H9 (cell line): ENCODE measurements at regions not wholly inside any gene's neighbourhood (a gene's known extent, or its start where the extent isn't known, plus 50 kb on each side); places are given as distances from the start of the nearest gene placed in this dataset.

Experiments used
- DNase-seq: peaks from one replicate; pipeline ENCODE4 v3.0.0-alpha.2; 2017
- H2AFZ ChIP-seq: one replicate; pipeline ENCODE4 v1.6.1; 2013; ENCODE audit warnings: mild to moderate bottlenecking, low read length, control low read depth, moderate library complexity
- H2AK5ac ChIP-seq: 2 replicates; pipeline ENCODE4 v1.6.1; 2013; ENCODE audit warnings: low read length, control low read depth, mixed read lengths; ENCODE audit not compliant: insufficient read length
- H2BK120ac ChIP-seq: one replicate; pipeline ENCODE4 v1.6.1; 2013; ENCODE audit warnings: low read depth, mild to moderate bottlenecking, low read length, control low read depth, inconsistent platforms; ENCODE audit not compliant: poor library complexity, severe bottlenecking
- H2BK12ac ChIP-seq: 2 replicates; pipeline ENCODE4 v1.6.1; 2013; ENCODE audit warnings: low read length, control low read depth, mixed read lengths, low read depth; ENCODE audit not compliant: insufficient read length
- H2BK15ac ChIP-seq: 2 replicates; pipeline ENCODE4 v1.6.1; 2013; ENCODE audit warnings: low read depth, low read length, control low read depth
- H2BK20ac ChIP-seq: one replicate; pipeline ENCODE4 v1.6.1; 2013; ENCODE audit warnings: low read depth, mild to moderate bottlenecking, low read length, control low read depth, inconsistent platforms; ENCODE audit not compliant: poor library complexity, severe bottlenecking
- H2BK5ac ChIP-seq: 2 replicates; pipeline ENCODE4 v1.6.1; 2013; ENCODE audit warnings: low read length, control low read depth, mixed read lengths; ENCODE audit not compliant: insufficient read length
- H3K14ac ChIP-seq: 2 replicates; pipeline ENCODE4 v1.6.1; 2013; ENCODE audit warnings: low read length, control low read depth; ENCODE audit not compliant: insufficient read depth
- H3K18ac ChIP-seq: 2 replicates; pipeline ENCODE4 v1.6.1; 2013; ENCODE audit warnings: low read depth, mild to moderate bottlenecking, mixed read lengths, low read length, control low read depth; ENCODE audit not compliant: insufficient read length
- H3K23ac ChIP-seq: 2 replicates; pipeline ENCODE4 v1.6.1; 2013; ENCODE audit warnings: low read length, control low read depth, mixed read lengths, low read depth; ENCODE audit not compliant: insufficient read length
- H3K23me2 ChIP-seq: 2 replicates; pipeline ENCODE4 v1.6.1; 2013; ENCODE audit warnings: low read depth, mild to moderate bottlenecking, mixed read lengths, low read length, control low read depth; ENCODE audit not compliant: insufficient read length, poor library complexity, severe bottlenecking
- H3K27ac ChIP-seq: 2 replicates; pipeline ENCODE4 v1.5.1; 2013; ENCODE audit warnings: low read length, control low read depth, mixed read lengths, low read depth; ENCODE audit not compliant: insufficient read length
- H3K27me3 ChIP-seq: 2 replicates; pipeline ENCODE4 v1.6.1; 2013; ENCODE audit warnings: low read length, control low read depth, inconsistent platforms; ENCODE audit not compliant: insufficient read depth
- H3K4ac ChIP-seq: 2 replicates; pipeline ENCODE4 v1.6.1; 2013; ENCODE audit warnings: low read depth, mild to moderate bottlenecking, control low read depth, inconsistent platforms, low read length, moderate library complexity
- H3K4me1 ChIP-seq: 2 replicates; pipeline ENCODE4 v1.6.1; 2013; ENCODE audit warnings: low read length, control low read depth, inconsistent platforms; ENCODE audit not compliant: insufficient read depth
- H3K4me2 ChIP-seq: 2 replicates; pipeline ENCODE4 v1.6.1; 2013; ENCODE audit warnings: low read length, control low read depth, mixed read lengths; ENCODE audit not compliant: insufficient read length, insufficient read depth
- H3K56ac ChIP-seq: 2 replicates; pipeline ENCODE4 v1.6.1; 2013; ENCODE audit warnings: low read depth, mild to moderate bottlenecking, mixed read lengths, low read length, control low read depth; ENCODE audit not compliant: insufficient read length
- H3K79me1 ChIP-seq: 2 replicates; pipeline ENCODE4 v1.6.1; 2013; ENCODE audit warnings: low read depth, mild to moderate bottlenecking, moderate library complexity, low read length, control low read depth, inconsistent platforms; ENCODE audit not compliant: insufficient read depth, poor library complexity, severe bottlenecking
- H3K79me2 ChIP-seq: 2 replicates; pipeline ENCODE4 v1.6.1; 2013; ENCODE audit warnings: low read length, control low read depth, inconsistent platforms; ENCODE audit not compliant: insufficient read depth
- H3K9ac ChIP-seq: 2 replicates; pipeline ENCODE4 v1.6.1; 2013; ENCODE audit warnings: low read length, control low read depth, mixed read lengths; ENCODE audit not compliant: insufficient read length; ENCODE audit errors: extremely low read depth
- H3K9me3 ChIP-seq: one replicate; pipeline ENCODE4 v1.6.1; 2013; ENCODE audit warnings: low read depth, low read length, inconsistent platforms; ENCODE audit not compliant: control insufficient read depth
- H3T11ph ChIP-seq: one replicate; pipeline ENCODE4 v1.6.1; 2013; ENCODE audit warnings: mild to moderate bottlenecking, low read length, control low read depth, inconsistent platforms
- H4K20me1 ChIP-seq: one replicate; pipeline ENCODE4 v1.6.1; 2013; ENCODE audit not compliant: control insufficient read depth, insufficient read length, insufficient read depth
- H4K5ac ChIP-seq: 2 replicates; pipeline ENCODE4 v1.6.1; 2013; ENCODE audit warnings: low read depth, mild to moderate bottlenecking, mixed read lengths, low read length, control low read depth; ENCODE audit not compliant: insufficient read length
- H4K8ac ChIP-seq: replicated peaks from 2 replicates; pipeline ENCODE4 v1.6.1; 2013; ENCODE audit warnings: low read length, control low read depth, mixed read lengths, low read depth; ENCODE audit not compliant: insufficient read length
- H4K91ac ChIP-seq: 2 replicates; pipeline ENCODE4 v1.6.1; 2013; ENCODE audit warnings: low read depth, mild to moderate bottlenecking, moderate library complexity, mixed read lengths, low read length, control low read depth; ENCODE audit not compliant: insufficient read length
- H3K27ac Mint-ChIP-seq, 3 experiments: 2 replicates in 2 of 3; 3 replicates in 1 of 3; pipeline ENCODE4 v1.8.0; 2020 to 2021; ENCODE audit warnings: mixed read lengths in 3 of 3, mild to moderate bottlenecking in 1 of 3, moderate library complexity in 1 of 3
- H3K27me3 Mint-ChIP-seq: 2 replicates; pipeline ENCODE4 v1.8.0; 2021; ENCODE audit warnings: low read depth, mild to moderate bottlenecking, moderate library complexity, mixed read lengths
- H3K36me3 Mint-ChIP-seq, 3 experiments: 2 replicates in 2 of 3; 3 replicates in 1 of 3; pipeline ENCODE4 v1.8.0; 2020 to 2021; ENCODE audit warnings: low read depth in 3 of 3, mixed read lengths in 3 of 3; ENCODE audit not compliant: insufficient read depth in 1 of 3
- H3K4me1 Mint-ChIP-seq, 2 experiments: 2 replicates each; pipeline ENCODE4 v1.8.0; 2020; ENCODE audit warnings: mixed read lengths in 2 of 2
- H3K4me3 Mint-ChIP-seq, 2 experiments: 2 replicates in 1 of 2; 3 replicates in 1 of 2; pipeline ENCODE4 v1.8.0; 2020 to 2021; ENCODE audit warnings: mild to moderate bottlenecking in 2 of 2, mixed read lengths in 2 of 2, moderate library complexity in 1 of 2
- H3K9me3 Mint-ChIP-seq, 2 experiments: 2 replicates in 1 of 2; 3 replicates in 1 of 2; pipeline ENCODE4 v1.8.0; 2020; ENCODE audit warnings: mild to moderate bottlenecking in 2 of 2, mixed read lengths in 2 of 2, moderate library complexity in 1 of 2
- CTCF ChIP-seq: fragments of 200-600 bp; sonication (generic); conservative IDR thresholded peaks from 3 replicates; pipeline ENCODE4 v1.8.0; 2021; ENCODE audit warnings: antibody characterized with exemption, mild to moderate bottlenecking
- WGBS: extraction: QIAGEN DNeasy Blood & Tissue Kit; methylation state at CpG from one replicate; pipeline ENCODE4 v1.1.7; 2013; ENCODE audit warnings: missing lambda C conversion rate, low lambda C conversion rate, mixed read lengths; ENCODE audit not compliant: insufficient read length; ENCODE audit errors: extremely low coverage; 5-methylcytosine and 5-hydroxymethylcytosine counted together

- no peak overlapping the region for H2BK5ac ChIP-seq
- peak overlapping the region in 1 of 3 experiments; percentile 40; a peak in 1 of 7 replicates for H3K27ac Mint-ChIP-seq
- H2AK5ac ChIP-seq: no peak overlapping the region
- H3K4me3 Mint-ChIP-seq: no peak overlapping the region
- H3T11ph ChIP-seq: no peak overlapping the region
- TF ChIP-seq CTCF: no peak
- no CpG with 5 or more reads among the region's 5 CpGs for WGBS
- no peaks in the 10 kb centered on the region for H3K27me3 ChIP-seq
- H3K79me2 ChIP-seq: no peaks in the 10 kb centered on the region
- H3K9me3 ChIP-seq: no peaks in the 10 kb centered on the region
- H3K4me1 Mint-ChIP-seq: peaks cover 19 to 20% of the 10 kb centered on the region in 2 experiments
- no peak overlapping the region for H2BK12ac ChIP-seq
- H3K9ac ChIP-seq: no peak overlapping the region
- no peak overlapping the region for H4K5ac ChIP-seq
- no peaks in the 10 kb centered on the region for H3K79me1 ChIP-seq
- no peak overlapping the region for H4K91ac ChIP-seq
- H3K23ac ChIP-seq: no peak overlapping the region
- no peak overlapping the region for H3K18ac ChIP-seq
- DNase-seq: no peak
- H2BK120ac ChIP-seq: no peak overlapping the region
- H3K23me2 ChIP-seq: no peaks in the 10 kb centered on the region
- H3K27me3 Mint-ChIP-seq: peaks cover 5% of the 10 kb centered on the region; the same call in 1 of the 2 replicates
- no peak overlapping the region for H3K27ac ChIP-seq
- no peaks in the 10 kb centered on the region; the same call in 1 of the 2 replicates for H3K4me1 ChIP-seq
- no peak overlapping the region for H2AFZ ChIP-seq
- no peak overlapping the region for H4K8ac ChIP-seq
- H3K14ac ChIP-seq: no peak overlapping the region
- H2BK20ac ChIP-seq: no peak overlapping the region
- H3K56ac ChIP-seq: no peak overlapping the region
- no peak overlapping the region for H3K4me2 ChIP-seq
- H2BK15ac ChIP-seq: no peak overlapping the region
- H3K9me3 Mint-ChIP-seq: no peaks in the 10 kb centered on the region
- no peaks in the 10 kb centered on the region for H3K36me3 Mint-ChIP-seq
- H3K4ac ChIP-seq: no peak overlapping the region
- H4K20me1 ChIP-seq: no peaks in the 10 kb centered on the region
Measured at GRCh38 chr5:36357391-36357975, 55.8 kb upstream of the RANBP3L start.
